ENCODE measurements at regions not wholly inside any gene's neighbourhood (a gene's known extent, or its start where the extent isn't known, plus 50 kb on each side); places are given as distances from the start of the nearest gene placed in this dataset.

- Histone ChIP-seq H3K4me1 (no peaks in the 10 kb centered on the region), H3K36me3 (ENCODE audit: control insufficient read depth, insufficient read depth, low read length) (no peaks in the 10 kb centered on the region), H3K27me3 (replicated peaks; ENCODE audit: control insufficient read depth, insufficient read depth, low read length) (no peaks in the 10 kb centered on the region), H3K4me3 (ENCODE audit: low read depth, low read length) (no peak overlapping the region), H3K9me3 (no peaks in the 10 kb centered on the region)
- intact Hi-C loops (cut with micrococcal nuclease; ENCODE audit: unreplicated experiment) = no loop called here
- Mint-ChIP-seq H3K4me3 (ENCODE audit: unreplicated experiment) (no peak overlapping the region), H3K27ac (ENCODE audit: unreplicated experiment) (no peak overlapping the region), H3K36me3 (ENCODE audit: insufficient read depth, unreplicated experiment) (no peaks in the 10 kb centered on the region), H3K4me1 (ENCODE audit: low read depth, unreplicated experiment) (no peaks in the 10 kb centered on the region), H3K27me3 (ENCODE audit: insufficient read depth, unreplicated experiment) (no peaks in the 10 kb centered on the region), H3K9me3 (ENCODE audit: unreplicated experiment) (no peaks in the 10 kb centered on the region)
- ChIA-PET CTCF (no interaction called here), POLR2A (no interaction called here)
- BruUV-seq (replicated peaks) = no TSS peak
- DNase-seq = no peak
- TF ChIP-seq, protein P1, sequence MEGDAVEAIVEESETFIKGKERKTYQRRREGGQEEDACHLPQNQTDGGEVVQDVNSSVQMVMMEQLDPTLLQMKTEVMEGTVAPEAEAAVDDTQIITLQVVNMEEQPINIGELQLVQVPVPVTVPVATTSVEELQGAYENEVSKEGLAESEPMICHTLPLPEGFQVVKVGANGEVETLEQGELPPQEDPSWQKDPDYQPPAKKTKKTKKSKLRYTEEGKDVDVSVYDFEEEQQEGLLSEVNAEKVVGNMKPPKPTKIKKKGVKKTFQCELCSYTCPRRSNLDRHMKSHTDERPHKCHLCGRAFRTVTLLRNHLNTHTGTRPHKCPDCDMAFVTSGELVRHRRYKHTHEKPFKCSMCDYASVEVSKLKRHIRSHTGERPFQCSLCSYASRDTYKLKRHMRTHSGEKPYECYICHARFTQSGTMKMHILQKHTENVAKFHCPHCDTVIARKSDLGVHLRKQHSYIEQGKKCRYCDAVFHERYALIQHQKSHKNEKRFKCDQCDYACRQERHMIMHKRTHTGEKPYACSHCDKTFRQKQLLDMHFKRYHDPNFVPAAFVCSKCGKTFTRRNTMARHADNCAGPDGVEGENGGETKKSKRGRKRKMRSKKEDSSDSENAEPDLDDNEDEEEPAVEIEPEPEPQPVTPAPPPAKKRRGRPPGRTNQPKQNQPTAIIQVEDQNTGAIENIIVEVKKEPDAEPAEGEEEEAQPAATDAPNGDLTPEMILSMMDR (IDR thresholded peaks at IDR 0.05; ENCODE audit: insufficient read depth in 1 of 2, low read depth in 1 of 2, low read length in 1 of 2, severe bottlenecking in 1 of 2, unreplicated experiment in 1 of 2) = no peak
These were observed 124.6 kb upstream of the SLC22A23 start for GRCh38 chr6:3581469-3581868.

DNA sequence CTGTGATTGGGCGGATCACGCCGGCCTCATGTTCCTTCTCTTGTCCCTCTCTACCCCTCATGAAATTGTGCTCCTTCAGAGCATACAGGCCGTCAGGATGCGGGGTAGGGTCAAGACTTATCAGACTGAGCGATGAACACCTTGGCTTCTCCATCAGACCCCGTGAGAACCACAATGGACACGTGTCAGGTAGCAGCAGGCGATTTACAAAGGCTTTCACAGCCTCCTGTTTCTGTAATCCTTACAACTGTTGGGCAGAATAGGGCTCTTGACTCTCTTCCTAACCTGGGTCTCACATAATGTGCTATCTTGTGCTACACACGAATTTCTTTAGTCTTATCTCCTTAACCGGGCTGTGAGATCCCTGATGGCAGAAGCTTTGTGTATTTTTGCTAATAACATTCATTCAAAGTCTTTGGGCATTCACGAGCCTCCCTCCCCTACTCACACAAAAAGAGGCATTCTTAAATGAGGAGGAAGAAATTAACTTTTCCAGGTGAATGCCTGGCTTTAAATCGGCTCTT, 122.9 kb upstream of the SLC22A23 start:
- H3K9me3 Mint-ChIP-seq (ENCODE audit: unreplicated experiment) = no peaks in the 10 kb centered on the region
- H3K4me1 ChIP-seq = no peaks in the 10 kb centered on the region
- no peaks in the 10 kb centered on the region for H3K4me1 Mint-ChIP-seq (ENCODE audit: low read depth, unreplicated experiment)
- ChIA-PET POLR2A (no interaction called here), CTCF (no interaction called here)
- DNase-seq = no peak
- H3K9me3 ChIP-seq = no peaks in the 10 kb centered on the region
- intact Hi-C loops (cut with micrococcal nuclease; ENCODE audit: unreplicated experiment) = no loop called here
- H3K4me3 Mint-ChIP-seq (ENCODE audit: unreplicated experiment) = no peak overlapping the region
- no peak overlapping the region for H3K4me3 ChIP-seq (ENCODE audit: low read depth, low read length)
- BruUV-seq (replicated peaks) = no TSS peak
- no peak overlapping the region for H3K27ac Mint-ChIP-seq (ENCODE audit: unreplicated experiment)
- H3K36me3 ChIP-seq (ENCODE audit: control insufficient read depth, insufficient read depth, low read length) = no peaks in the 10 kb centered on the region
- H3K36me3 Mint-ChIP-seq (ENCODE audit: insufficient read depth, unreplicated experiment) = no peaks in the 10 kb centered on the region
- TF ChIP-seq, protein P1 (IDR thresholded peaks at IDR 0.05; ENCODE audit: insufficient read depth in 1 of 2, low read depth in 1 of 2, low read length in 1 of 2, severe bottlenecking in 1 of 2, unreplicated experiment in 1 of 2) = no peak
- H3K27me3 ChIP-seq (replicated peaks; ENCODE audit: control insufficient read depth, insufficient read depth, low read length) = no peaks in the 10 kb centered on the region
- no peaks in the 10 kb centered on the region for H3K27me3 Mint-ChIP-seq (ENCODE audit: insufficient read depth, unreplicated experiment)

DNA sequence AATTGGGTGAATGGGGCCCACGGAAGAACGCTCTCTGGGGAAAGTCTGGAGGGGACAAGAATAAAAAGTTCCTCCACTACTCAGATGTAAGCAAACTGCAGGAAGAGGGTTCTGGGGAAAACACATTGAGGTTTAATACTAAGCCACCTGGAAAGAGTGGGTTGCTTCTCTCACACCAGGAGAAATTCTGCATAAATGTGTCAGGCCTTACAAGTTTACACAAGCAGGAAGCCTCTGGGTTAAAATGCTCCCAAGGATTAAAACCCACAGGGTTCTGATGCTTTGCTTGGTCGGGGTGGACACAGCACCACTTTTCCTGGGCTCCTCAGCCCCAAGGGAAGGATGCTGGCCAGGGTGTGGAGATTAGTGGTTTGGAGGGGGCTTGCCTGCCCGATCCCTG, 122.1 kb upstream of the SLC22A23 start:
- Mint-ChIP-seq H3K27ac (ENCODE audit: unreplicated experiment) (no peak overlapping the region), H3K9me3 (ENCODE audit: unreplicated experiment) (no peaks in the 10 kb centered on the region), H3K36me3 (ENCODE audit: insufficient read depth, unreplicated experiment) (no peaks in the 10 kb centered on the region), H3K4me3 (ENCODE audit: unreplicated experiment) (no peak overlapping the region), H3K4me1 (ENCODE audit: low read depth, unreplicated experiment) (no peaks in the 10 kb centered on the region), H3K27me3 (ENCODE audit: insufficient read depth, unreplicated experiment) (no peaks in the 10 kb centered on the region)
- H3K36me3 ChIP-seq (ENCODE audit: control insufficient read depth, insufficient read depth, low read length) = no peaks in the 10 kb centered on the region
- H3K4me3 ChIP-seq (ENCODE audit: low read depth, low read length) = no peak overlapping the region
- no TSS peak for BruUV-seq (replicated peaks)
- H3K27me3 ChIP-seq (replicated peaks; ENCODE audit: control insufficient read depth, insufficient read depth, low read length) = no peaks in the 10 kb centered on the region
- intact Hi-C loops (cut with micrococcal nuclease; ENCODE audit: unreplicated experiment) = no loop called here
- DNase-seq = no peak
- TF ChIP-seq, protein P1 (IDR thresholded peaks at IDR 0.05; ENCODE audit: insufficient read depth in 1 of 2, low read depth in 1 of 2, low read length in 1 of 2, severe bottlenecking in 1 of 2, unreplicated experiment in 1 of 2) = no peak
- ChIA-PET CTCF (no interaction called here), POLR2A (no interaction called here)
- H3K4me1 ChIP-seq = no peaks in the 10 kb centered on the region
- H3K9me3 ChIP-seq = no peaks in the 10 kb centered on the region

Measured in Caco-2 (cell line).